ENCODE measurements at regions not wholly inside any gene's neighbourhood (a gene's known extent, or its start where the extent isn't known, plus 50 kb on each side); places are given as distances from the start of the nearest gene placed in this dataset.

DNA sequence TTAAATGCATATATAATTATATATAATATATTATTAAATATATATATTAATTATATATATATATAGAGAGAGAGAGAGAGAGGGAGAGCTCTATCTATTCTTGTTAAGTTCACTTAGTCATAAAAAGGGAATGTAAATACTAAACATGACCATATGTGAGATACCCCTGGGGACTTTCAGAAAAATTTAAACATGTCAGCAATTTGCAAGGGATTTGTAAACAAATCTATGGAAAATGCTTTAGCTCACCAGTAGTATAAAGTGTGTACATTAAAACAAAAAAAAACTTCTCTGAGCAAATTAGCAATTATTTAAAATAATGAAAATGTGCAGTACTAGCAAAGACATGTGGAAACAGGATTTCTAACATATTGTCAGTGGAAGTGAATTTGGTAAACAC, 1755.5 kb downstream of the PCDH19 start:
- TF ChIP-seq, protein P1, sequence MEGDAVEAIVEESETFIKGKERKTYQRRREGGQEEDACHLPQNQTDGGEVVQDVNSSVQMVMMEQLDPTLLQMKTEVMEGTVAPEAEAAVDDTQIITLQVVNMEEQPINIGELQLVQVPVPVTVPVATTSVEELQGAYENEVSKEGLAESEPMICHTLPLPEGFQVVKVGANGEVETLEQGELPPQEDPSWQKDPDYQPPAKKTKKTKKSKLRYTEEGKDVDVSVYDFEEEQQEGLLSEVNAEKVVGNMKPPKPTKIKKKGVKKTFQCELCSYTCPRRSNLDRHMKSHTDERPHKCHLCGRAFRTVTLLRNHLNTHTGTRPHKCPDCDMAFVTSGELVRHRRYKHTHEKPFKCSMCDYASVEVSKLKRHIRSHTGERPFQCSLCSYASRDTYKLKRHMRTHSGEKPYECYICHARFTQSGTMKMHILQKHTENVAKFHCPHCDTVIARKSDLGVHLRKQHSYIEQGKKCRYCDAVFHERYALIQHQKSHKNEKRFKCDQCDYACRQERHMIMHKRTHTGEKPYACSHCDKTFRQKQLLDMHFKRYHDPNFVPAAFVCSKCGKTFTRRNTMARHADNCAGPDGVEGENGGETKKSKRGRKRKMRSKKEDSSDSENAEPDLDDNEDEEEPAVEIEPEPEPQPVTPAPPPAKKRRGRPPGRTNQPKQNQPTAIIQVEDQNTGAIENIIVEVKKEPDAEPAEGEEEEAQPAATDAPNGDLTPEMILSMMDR (IDR thresholded peaks at IDR 0.05): no peak
- TF ChIP-seq POLR2AphosphoS5 (IDR thresholded peaks at IDR 0.05): no peak

All from suprapubic skin (tissue), 3 donors.